RWPE2 (cell line): ENCODE measurements at regions not wholly inside any gene's neighbourhood (a gene's known extent, or its start where the extent isn't known, plus 50 kb on each side); places are given as distances from the start of the nearest gene placed in this dataset.

Experiments used
- ATAC-seq: fragments of 200-7000 bp; cut with Tn5 transposase; 3 replicates; pipeline ENCODE4 v1.9.1; 2021; ENCODE audit warnings: low read depth
- DNase-seq: peaks from one replicate; pipeline ENCODE4 v3.0.0-alpha.2; 2020; ENCODE audit warnings: low spot score
- H3K27ac ChIP-seq: fragments of 450-650 bp; 2 replicates; pipeline ENCODE4 v1.5.1; 2017; ENCODE audit warnings: mild to moderate bottlenecking; ENCODE audit not compliant: poor library complexity, severe bottlenecking
- H3K27me3 ChIP-seq: fragments of 250-450 bp; sonication (Bioruptor Pico); 2 replicates; pipeline ENCODE4 v1.5.1; 2021; ENCODE audit warnings: mild to moderate bottlenecking, moderate library complexity; ENCODE audit not compliant: insufficient read depth, poor library complexity, severe bottlenecking
- H3K36me3 ChIP-seq: fragments of 250-450 bp; sonication (Bioruptor Pico); 2 replicates; pipeline ENCODE4 v1.5.1; 2020; ENCODE audit warnings: low read depth, mild to moderate bottlenecking, moderate library complexity
- H3K4me1 ChIP-seq: fragments of 250-450 bp; sonication (Bioruptor Pico); 2 replicates; pipeline ENCODE4 v1.5.1; 2021; ENCODE audit warnings: mild to moderate bottlenecking, moderate library complexity; ENCODE audit not compliant: insufficient read depth, poor library complexity, severe bottlenecking
- H3K4me3 ChIP-seq: fragments of 250-450 bp; sonication (Bioruptor Pico); 2 replicates; pipeline ENCODE4 v1.5.1; 2021; ENCODE audit warnings: mild to moderate bottlenecking, moderate library complexity; ENCODE audit not compliant: severe bottlenecking
- H3K9me3 ChIP-seq: fragments of 250-450 bp; sonication (Bioruptor Pico); 2 replicates; pipeline ENCODE4 v1.5.1; 2021; ENCODE audit warnings: mild to moderate bottlenecking, moderate library complexity; ENCODE audit not compliant: severe bottlenecking
- TF ChIP-seq, protein P1 (sequence below): fragments of 450-650 bp; IDR thresholded peaks from one replicate; pipeline ENCODE4 v1.5.1; 2017; ENCODE audit warnings: mild to moderate bottlenecking, moderate library complexity; ENCODE audit not compliant: poor library complexity, severe bottlenecking

DNA sequence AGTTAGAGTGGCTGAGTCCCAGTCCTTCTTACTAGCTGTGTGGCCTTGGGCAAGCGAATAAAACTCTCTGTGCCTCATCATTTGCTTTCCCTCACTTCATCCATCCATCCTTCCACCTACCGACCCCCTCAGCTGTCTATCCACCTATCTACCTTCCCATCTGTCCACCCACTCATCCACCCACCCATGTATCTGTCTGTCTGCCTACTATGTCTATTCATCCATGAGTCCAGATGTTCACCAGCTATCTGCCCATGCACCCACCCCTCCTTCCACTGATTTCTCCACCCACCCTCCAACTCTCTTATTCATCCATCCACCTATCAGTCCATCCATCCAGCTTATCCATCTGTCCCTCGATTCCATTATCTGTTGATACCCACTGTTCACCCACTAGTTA lies 60.4 kb upstream of the ATP2B2 start:
- H3K27ac ChIP-seq: no peak overlapping the region
- H3K27me3 ChIP-seq: peaks cover 12% of the 10 kb centered on the region
- ATAC-seq (no peak), DNase-seq (no peak)
- no peak overlapping the region for H3K4me3 ChIP-seq
- no peaks in the 10 kb centered on the region for H3K36me3 ChIP-seq
- TF ChIP-seq, protein P1, sequence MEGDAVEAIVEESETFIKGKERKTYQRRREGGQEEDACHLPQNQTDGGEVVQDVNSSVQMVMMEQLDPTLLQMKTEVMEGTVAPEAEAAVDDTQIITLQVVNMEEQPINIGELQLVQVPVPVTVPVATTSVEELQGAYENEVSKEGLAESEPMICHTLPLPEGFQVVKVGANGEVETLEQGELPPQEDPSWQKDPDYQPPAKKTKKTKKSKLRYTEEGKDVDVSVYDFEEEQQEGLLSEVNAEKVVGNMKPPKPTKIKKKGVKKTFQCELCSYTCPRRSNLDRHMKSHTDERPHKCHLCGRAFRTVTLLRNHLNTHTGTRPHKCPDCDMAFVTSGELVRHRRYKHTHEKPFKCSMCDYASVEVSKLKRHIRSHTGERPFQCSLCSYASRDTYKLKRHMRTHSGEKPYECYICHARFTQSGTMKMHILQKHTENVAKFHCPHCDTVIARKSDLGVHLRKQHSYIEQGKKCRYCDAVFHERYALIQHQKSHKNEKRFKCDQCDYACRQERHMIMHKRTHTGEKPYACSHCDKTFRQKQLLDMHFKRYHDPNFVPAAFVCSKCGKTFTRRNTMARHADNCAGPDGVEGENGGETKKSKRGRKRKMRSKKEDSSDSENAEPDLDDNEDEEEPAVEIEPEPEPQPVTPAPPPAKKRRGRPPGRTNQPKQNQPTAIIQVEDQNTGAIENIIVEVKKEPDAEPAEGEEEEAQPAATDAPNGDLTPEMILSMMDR: no peak
- no peaks in the 10 kb centered on the region for H3K9me3 ChIP-seq
- no peaks in the 10 kb centered on the region for H3K4me1 ChIP-seq

DNA sequence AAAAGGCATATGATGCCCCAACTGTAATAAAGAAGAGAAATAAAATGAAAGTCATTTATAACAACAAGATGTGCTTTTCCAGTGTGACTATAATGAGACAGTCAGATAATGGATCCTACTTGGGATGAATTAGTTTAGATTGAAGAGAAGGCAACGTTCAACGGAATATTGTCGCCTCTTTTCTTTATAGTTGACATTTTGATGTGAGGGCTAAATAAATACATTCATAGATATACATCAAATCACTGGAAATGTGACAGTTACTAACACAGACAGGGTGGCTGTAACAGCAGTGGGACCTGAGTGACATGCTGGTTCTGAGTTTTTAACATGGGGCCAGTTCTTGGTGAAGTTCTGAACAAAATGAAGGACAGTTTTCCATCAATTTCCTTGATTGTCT lies 61.1 kb upstream of the ATP2B2 start:
- Histone ChIP-seq H3K9me3 (no peaks in the 10 kb centered on the region), H3K4me1 (no peaks in the 10 kb centered on the region), H3K27me3 (peaks cover 12% of the 10 kb centered on the region), H3K4me3 (no peak overlapping the region), H3K36me3 (no peaks in the 10 kb centered on the region), H3K27ac (no peak overlapping the region)
- DNase-seq (no peak), ATAC-seq (no peak)
- TF ChIP-seq, protein P1: no peak

DNA sequence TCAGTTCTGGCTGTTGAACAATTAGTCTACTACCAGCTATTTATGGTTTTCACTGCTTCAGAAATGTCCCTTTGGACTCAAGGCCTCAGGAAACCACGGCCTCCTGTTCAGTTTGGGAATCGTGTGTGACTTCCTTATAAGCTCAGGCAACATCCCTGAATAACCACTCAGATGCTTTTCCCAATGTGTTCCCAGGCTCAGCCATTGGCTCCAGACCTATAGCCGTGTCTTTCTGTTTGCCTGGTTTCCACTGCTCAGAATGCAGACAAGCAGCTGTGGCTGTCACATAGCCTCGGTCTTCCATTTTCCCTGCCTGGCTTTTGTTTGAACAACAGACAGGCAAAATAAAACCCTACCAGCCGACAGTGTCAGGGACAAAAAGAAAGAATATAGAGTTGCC lies 63.2 kb upstream of the ATP2B2 start:
- ATAC-seq (no peak), DNase-seq (no peak)
- no peaks in the 10 kb centered on the region for H3K36me3 ChIP-seq
- TF ChIP-seq, protein P1: no peak
- no peak overlapping the region for H3K4me3 ChIP-seq
- H3K27me3 ChIP-seq: peaks cover 26% of the 10 kb centered on the region
- no peaks in the 10 kb centered on the region for H3K9me3 ChIP-seq
- no peaks in the 10 kb centered on the region for H3K4me1 ChIP-seq
- H3K27ac ChIP-seq: no peak overlapping the region

DNA sequence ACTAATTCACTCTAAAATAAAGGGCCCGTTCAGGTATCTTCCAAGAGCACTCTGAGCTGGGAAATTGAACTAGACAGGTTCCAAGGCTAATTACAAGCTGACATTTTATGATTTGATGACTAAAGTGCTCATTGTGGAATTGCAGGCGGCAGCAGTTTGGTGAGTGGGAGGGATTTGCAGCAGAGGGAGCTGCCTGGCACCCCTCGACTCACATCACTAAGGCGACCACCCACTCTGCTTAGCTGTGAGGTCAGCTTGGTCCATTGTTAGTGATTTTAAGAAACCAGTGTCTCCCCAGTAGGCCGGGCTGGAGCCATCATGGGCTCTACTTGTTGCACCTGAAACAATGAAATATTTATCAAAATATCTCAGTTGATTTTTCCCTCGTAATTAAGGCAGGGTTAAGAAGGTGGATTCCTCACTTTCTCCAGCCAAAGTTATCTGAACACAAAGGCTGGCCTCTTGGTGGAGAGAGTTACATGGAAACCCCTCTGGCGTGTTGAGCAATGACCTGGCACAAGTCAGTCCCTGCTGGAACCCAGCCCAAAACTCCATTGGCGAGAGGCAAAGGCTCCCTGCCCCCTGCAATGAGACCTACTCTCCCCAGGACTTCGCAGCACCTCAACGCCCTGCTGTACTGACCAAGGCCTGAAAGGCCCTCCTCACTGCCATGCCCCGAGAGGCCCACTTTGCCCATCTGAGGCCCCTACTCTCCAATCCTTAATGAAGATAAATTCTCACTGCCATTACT lies 65.0 kb upstream of the ATP2B2 start:
- Histone ChIP-seq H3K9me3 (no peaks in the 10 kb centered on the region), H3K27me3 (peaks cover 26% of the 10 kb centered on the region), H3K36me3 (no peaks in the 10 kb centered on the region), H3K4me3 (no peak overlapping the region), H3K4me1 (no peaks in the 10 kb centered on the region), H3K27ac (no peak overlapping the region)
- TF ChIP-seq, protein P1: no peak
- ATAC-seq: no peak
- DNase-seq: no peak

DNA sequence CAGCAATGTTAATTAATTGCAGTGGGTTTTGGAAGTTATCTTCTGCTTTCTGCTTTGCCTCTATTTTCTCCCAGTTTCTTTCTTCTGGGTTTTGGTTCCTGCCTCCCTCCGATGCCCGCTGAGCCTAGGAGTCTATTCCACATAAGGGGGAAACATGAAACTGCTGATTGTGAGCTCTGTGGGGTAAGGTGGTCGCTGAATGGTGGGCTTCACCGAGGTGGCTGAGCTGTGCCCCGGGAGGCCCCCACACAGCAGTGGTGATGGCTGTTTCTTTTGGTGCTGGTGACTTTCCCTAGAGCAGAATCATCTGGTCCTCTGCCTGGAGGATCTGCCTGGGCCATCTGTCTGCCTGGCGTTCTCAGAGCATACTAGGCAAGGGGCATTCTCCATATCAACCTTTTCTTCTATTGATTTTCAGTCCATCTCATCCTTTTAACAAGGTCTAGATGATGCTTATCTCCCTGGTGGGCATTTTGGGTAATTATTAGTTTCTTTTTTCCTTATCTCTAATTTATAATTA lies 68.8 kb upstream of the ATP2B2 start:
- no peaks in the 10 kb centered on the region for H3K9me3 ChIP-seq
- no peaks in the 10 kb centered on the region for H3K36me3 ChIP-seq
- H3K4me1 ChIP-seq: no peaks in the 10 kb centered on the region
- H3K27ac ChIP-seq: no peak overlapping the region
- ATAC-seq (no peak), DNase-seq (no peak)
- no peak overlapping the region for H3K4me3 ChIP-seq
- TF ChIP-seq, protein P1: no peak
- peaks cover 22% of the 10 kb centered on the region for H3K27me3 ChIP-seq
